ENCODE measurements at regions not wholly inside any gene's neighbourhood (a gene's known extent, or its start where the extent isn't known, plus 50 kb on each side); places are given as distances from the start of the nearest gene placed in this dataset.

GRCh38 chr10:53528974-53529373 lies 756.4 kb upstream of the MBL2 start:
- no peak for TF ChIP-seq SPI1 (IDR thresholded peaks at IDR 0.05; ENCODE audit: low read depth, low read length)
- TF ChIP-seq POLR2AphosphoS5 (IDR thresholded peaks at IDR 0.05; ENCODE audit: low read depth, low read length): no peak
